ENCODE measurements at regions not wholly inside any gene's neighbourhood (a gene's known extent, or its start where the extent isn't known, plus 50 kb on each side); places are given as distances from the start of the nearest gene placed in this dataset.

GRCh38 chr5:82738681-82739269 is 338.4 kb downstream of the TMEM167A start (continued):
- TF ChIP-seq FOXP4 (CRISPR knock-in tag; IDR thresholded peaks at IDR 0.05), result no peak

GRCh38 chr5:82735160-82735789 is 341.9 kb downstream of the TMEM167A start:
- Mint-ChIP-seq H3K4me1 (peaks cover 12% of the 10 kb centered on the region), H3K27ac (no peak overlapping the region), H3K9me3 (peaks cover 5% of the 10 kb centered on the region), H3K4me3 (no peak overlapping the region), H3K27me3 (ENCODE audit: low read depth) (no peaks in the 10 kb centered on the region), H3K36me3 (no peaks in the 10 kb centered on the region)
- no peak for TF ChIP-seq NR1H2 (CRISPR knock-in tag; IDR thresholded peaks at IDR 0.05)
- TF ChIP-seq ARID4B (CRISPR knock-in tag; IDR thresholded peaks at IDR 0.05; ENCODE audit: borderline replicate concordance), result no peak
- TF ChIP-seq ATF1 (CRISPR knock-in tag; IDR thresholded peaks at IDR 0.05), result no peak
- no peak for TF ChIP-seq TEAD1 (CRISPR knock-in tag; IDR thresholded peaks at IDR 0.05)
- no peak for TF ChIP-seq GTF2I (CRISPR knock-in tag; conservative IDR thresholded peaks at IDR 0.05)
- no peak for TF ChIP-seq ZNF416 (CRISPR knock-in tag; IDR thresholded peaks at IDR 0.05)
- no peak for TF ChIP-seq ZNF425 (CRISPR knock-in tag; conservative IDR thresholded peaks at IDR 0.05)
- TF ChIP-seq SMAD3 (CRISPR knock-in tag; IDR thresholded peaks at IDR 0.05; ENCODE audit: borderline replicate concordance), result no peak
- TF ChIP-seq MLX (CRISPR knock-in tag; IDR thresholded peaks at IDR 0.05), result no peak
- TF ChIP-seq SMAD4 (CRISPR knock-in tag; IDR thresholded peaks at IDR 0.05), result no peak
- no peak for TF ChIP-seq USF1 (CRISPR knock-in tag; IDR thresholded peaks at IDR 0.05)
- TF ChIP-seq TCF7 (CRISPR knock-in tag; IDR thresholded peaks at IDR 0.05; ENCODE audit: low read depth), result no peak
- TF ChIP-seq NFE2L1 (CRISPR knock-in tag; IDR thresholded peaks at IDR 0.05), result no peak
- no peak for TF ChIP-seq CTCF (IDR thresholded peaks at IDR 0.05)
- DNase-seq (ENCODE audit: low spot score) (no peak), ATAC-seq (no peak)
- CTCF ChIA-PET, result no interaction called here
- POLR2A ChIA-PET, result no interaction called here
